HEK293 (cell line): ENCODE measurements at regions not wholly inside any gene's neighbourhood (a gene's known extent, or its start where the extent isn't known, plus 50 kb on each side); places are given as distances from the start of the nearest gene placed in this dataset.

Experiments
- CTCF ChIA-PET: fragments of 350-600 bp; formaldehyde crosslinking; extraction: SDS; loops from one replicate; lab custom pipeline; 2021; ENCODE audit warnings: antibody characterized with exemption; lab: Yijun Ruan, JAX
- POLR2A ChIA-PET: fragments of 300-600 bp; formaldehyde crosslinking; extraction: SDS; loops from one replicate; lab custom pipeline; 2020; ENCODE audit warnings: antibody characterized with exemption, inconsistent platforms; lab: Yijun Ruan, JAX
- H3K27ac ChIP-seq: fragments of 200-500 bp; sonication (Bioruptor generic); 2 replicates; pipeline ENCODE4 v1.5.1; 2014; ENCODE audit warnings: low read depth, low read length, control low read depth, inconsistent platforms; ENCODE audit errors: extremely low read depth
- H3K36me3 ChIP-seq, 2 experiments: fragments of 200-500 bp in 1 of 2; sonication (Bioruptor generic) in 1 of 2; 1 replicate in 1 of 2; 2 replicates in 1 of 2; pipeline ENCODE4 v1.5.1; 2014 to 2017; ENCODE audit warnings: inconsistent platforms in 2 of 2, low read length in 2 of 2; ENCODE audit not compliant: control insufficient read depth in 2 of 2, insufficient read depth in 1 of 2
- H3K4me1 ChIP-seq: fragments of 200-500 bp; sonication (Bioruptor generic); 2 replicates; pipeline ENCODE4 v1.5.1; 2014; ENCODE audit warnings: mild to moderate bottlenecking, low read length, inconsistent platforms; ENCODE audit not compliant: control insufficient read depth, insufficient read depth
- H3K4me3 ChIP-seq: 2 replicates; pipeline ENCODE4 v1.5.1; 2011; ENCODE audit warnings: low read depth, mild to moderate bottlenecking, control low read depth, low read length, moderate library complexity
- H3K9me3 ChIP-seq: fragments of 200-500 bp; sonication (Bioruptor generic); 2 replicates; pipeline ENCODE4 v1.5.1; 2014; ENCODE audit warnings: low read depth, low read length, inconsistent platforms; ENCODE audit not compliant: control insufficient read depth, insufficient read depth
- GLIS2 ChIP-seq: fragments of 450-650 bp; formaldehyde crosslinking; IDR thresholded peaks from 2 replicates; pipeline ENCODE4 v1.5.1; 2016; ENCODE audit warnings: missing biosample characterization, missing genetic modification characterization
- IKZF3 ChIP-seq: fragments of 450-650 bp; IDR thresholded peaks from 2 replicates; pipeline ENCODE4 v1.5.0; 2018; ENCODE audit warnings: missing biosample characterization, mild to moderate bottlenecking, missing genetic modification characterization, moderate library complexity
- OVOL3 ChIP-seq: fragments of 450-650 bp; formaldehyde crosslinking; IDR thresholded peaks from 2 replicates; pipeline ENCODE4 v1.5.1; 2016; ENCODE audit warnings: missing biosample characterization, missing genetic modification characterization
- SCRT2 ChIP-seq: fragments of 450-650 bp; formaldehyde crosslinking; IDR thresholded peaks from 2 replicates; pipeline ENCODE4 v1.5.1; 2016; ENCODE audit warnings: missing biosample characterization, missing genetic modification characterization
- YY2 ChIP-seq: fragments of 450-650 bp; formaldehyde crosslinking; IDR thresholded peaks from 2 replicates; pipeline ENCODE4 v1.5.1; 2016; ENCODE audit warnings: missing biosample characterization, missing genetic modification characterization
- ZBTB8A ChIP-seq: fragments of 450-650 bp; formaldehyde crosslinking; IDR thresholded peaks from 2 replicates; pipeline ENCODE4 v1.5.1; 2016; ENCODE audit warnings: missing biosample characterization, missing genetic modification characterization
- ZIC2 ChIP-seq: fragments of 450-650 bp; formaldehyde crosslinking; IDR thresholded peaks from 2 replicates; pipeline ENCODE4 v1.5.1; 2016; ENCODE audit warnings: missing biosample characterization, missing genetic modification characterization
- ZNF169 ChIP-seq: fragments of 450-650 bp; formaldehyde crosslinking; IDR thresholded peaks from 2 replicates; pipeline ENCODE4 v1.5.1; 2016; ENCODE audit warnings: missing biosample characterization, missing genetic modification characterization
- ZNF175 ChIP-seq: fragments of 450-650 bp; formaldehyde crosslinking; IDR thresholded peaks from 2 replicates; pipeline ENCODE4 v1.5.1; 2016; ENCODE audit warnings: missing biosample characterization, missing genetic modification characterization
- ZNF248 ChIP-seq: fragments of 450-650 bp; formaldehyde crosslinking; IDR thresholded peaks from 2 replicates; pipeline ENCODE4 v1.5.1; 2017; ENCODE audit warnings: missing biosample characterization, missing genetic modification characterization
- ZNF404 ChIP-seq: fragments of 450-650 bp; formaldehyde crosslinking; IDR thresholded peaks from 2 replicates; pipeline ENCODE4 v1.5.1; 2017; ENCODE audit warnings: missing biosample characterization, missing genetic modification characterization
- ZNF426 ChIP-seq: fragments of 450-650 bp; formaldehyde crosslinking; IDR thresholded peaks from 2 replicates; pipeline ENCODE4 v1.5.1; 2017; ENCODE audit warnings: missing biosample characterization, missing genetic modification characterization, mild to moderate bottlenecking, inconsistent platforms, moderate library complexity
- ZNF621 ChIP-seq: fragments of 450-650 bp; formaldehyde crosslinking; IDR thresholded peaks from 2 replicates; pipeline ENCODE4 v1.5.1; 2017; ENCODE audit warnings: missing biosample characterization, missing genetic modification characterization
- ZNF707 ChIP-seq: fragments of 450-650 bp; formaldehyde crosslinking; IDR thresholded peaks from 2 replicates; pipeline ENCODE4 v1.5.1; 2016; ENCODE audit warnings: missing biosample characterization, missing genetic modification characterization
- ZNF776 ChIP-seq: fragments of 450-650 bp; formaldehyde crosslinking; IDR thresholded peaks from 2 replicates; pipeline ENCODE4 v1.5.0; 2017; ENCODE audit warnings: missing biosample characterization, missing genetic modification characterization, borderline replicate concordance
- TF ChIP-seq, protein P1 (sequence below): fragments of 450-650 bp; formaldehyde crosslinking; IDR thresholded peaks from 2 replicates; pipeline ENCODE4 v1.5.1; 2016; ENCODE audit warnings: missing biosample characterization, missing genetic modification characterization
- TF ChIP-seq, protein P2 (sequence below): fragments of 450-650 bp; formaldehyde crosslinking; IDR thresholded peaks from 2 replicates; pipeline ENCODE4 v1.5.1; 2016; ENCODE audit warnings: missing biosample characterization, missing genetic modification characterization, borderline replicate concordance
- TF ChIP-seq, protein P3 (sequence below): fragments of 450-650 bp; formaldehyde crosslinking; conservative IDR thresholded peaks from 2 replicates; pipeline ENCODE4 v1.5.1; 2016; ENCODE audit warnings: low read depth, missing biosample characterization, missing genetic modification characterization
- TF ChIP-seq, protein P4 (sequence below): fragments of 450-650 bp; formaldehyde crosslinking; IDR thresholded peaks from 2 replicates; pipeline ENCODE4 v1.5.1; 2016; ENCODE audit warnings: missing biosample characterization, missing genetic modification characterization

DNA sequence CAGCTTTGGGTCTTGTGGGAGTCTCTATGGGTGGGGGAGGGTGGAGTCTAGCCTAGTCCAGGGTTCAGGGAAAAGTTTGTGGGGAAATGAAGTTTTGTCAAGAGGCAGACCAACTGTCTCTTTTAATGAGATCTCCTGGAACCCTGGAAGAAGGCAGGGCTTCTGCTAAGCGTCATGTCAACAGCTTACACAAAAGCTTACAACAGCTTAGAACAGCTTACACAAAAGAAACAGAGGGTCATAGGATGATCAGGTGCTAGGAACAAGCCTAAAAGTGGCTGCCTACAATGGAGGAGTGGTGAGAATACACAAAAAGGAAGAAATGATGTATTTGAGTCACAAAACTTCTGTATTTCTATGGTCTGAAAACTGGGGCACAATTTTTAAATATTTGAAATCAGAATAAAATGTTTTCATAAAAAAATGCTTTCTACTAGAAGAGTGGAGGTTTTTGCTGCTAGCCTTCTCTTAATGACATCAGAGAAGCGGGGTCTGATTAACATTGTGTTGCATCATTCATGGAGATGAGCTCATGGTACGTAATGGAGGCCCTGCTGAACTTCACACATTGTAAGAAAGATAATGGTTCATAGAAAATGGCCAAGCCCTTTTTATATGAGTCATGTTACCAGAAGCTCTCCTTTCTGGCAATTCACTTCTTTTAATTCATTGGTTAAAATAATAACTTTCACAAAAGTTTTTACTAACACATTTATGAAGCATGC is 351.0 kb downstream of the PIK3C3 start (continued):
- TF ChIP-seq, protein P1, sequence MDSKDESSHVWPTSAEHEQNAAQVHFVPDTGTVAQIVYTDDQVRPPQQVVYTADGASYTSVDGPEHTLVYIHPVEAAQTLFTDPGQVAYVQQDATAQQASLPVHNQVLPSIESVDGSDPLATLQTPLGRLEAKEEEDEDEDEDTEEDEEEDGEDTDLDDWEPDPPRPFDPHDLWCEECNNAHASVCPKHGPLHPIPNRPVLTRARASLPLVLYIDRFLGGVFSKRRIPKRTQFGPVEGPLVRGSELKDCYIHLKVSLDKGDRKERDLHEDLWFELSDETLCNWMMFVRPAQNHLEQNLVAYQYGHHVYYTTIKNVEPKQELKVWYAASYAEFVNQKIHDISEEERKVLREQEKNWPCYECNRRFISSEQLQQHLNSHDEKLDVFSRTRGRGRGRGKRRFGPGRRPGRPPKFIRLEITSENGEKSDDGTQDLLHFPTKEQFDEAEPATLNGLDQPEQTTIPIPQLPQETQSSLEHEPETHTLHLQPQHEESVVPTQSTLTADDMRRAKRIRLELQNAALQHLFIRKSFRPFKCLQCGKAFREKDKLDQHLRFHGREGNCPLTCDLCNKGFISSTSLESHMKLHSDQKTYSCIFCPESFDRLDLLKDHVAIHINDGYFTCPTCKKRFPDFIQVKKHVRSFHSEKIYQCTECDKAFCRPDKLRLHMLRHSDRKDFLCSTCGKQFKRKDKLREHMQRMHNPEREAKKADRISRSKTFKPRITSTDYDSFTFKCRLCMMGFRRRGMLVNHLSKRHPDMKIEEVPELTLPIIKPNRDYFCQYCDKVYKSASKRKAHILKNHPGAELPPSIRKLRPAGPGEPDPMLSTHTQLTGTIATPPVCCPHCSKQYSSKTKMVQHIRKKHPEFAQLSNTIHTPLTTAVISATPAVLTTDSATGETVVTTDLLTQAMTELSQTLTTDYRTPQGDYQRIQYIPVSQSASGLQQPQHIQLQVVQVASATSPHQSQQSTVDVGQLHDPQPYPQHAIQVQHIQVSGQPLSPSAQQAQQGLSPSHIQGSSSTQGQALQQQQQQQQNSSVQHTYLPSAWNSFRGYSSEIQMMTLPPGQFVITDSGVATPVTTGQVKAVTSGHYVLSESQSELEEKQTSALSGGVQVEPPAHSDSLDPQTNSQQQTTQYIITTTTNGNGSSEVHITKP = no peak
- TF ChIP-seq IKZF3 (tag by site-specific recombination) = no peak
- no peak for TF ChIP-seq ZNF248 (tag by site-specific recombination)

DNA sequence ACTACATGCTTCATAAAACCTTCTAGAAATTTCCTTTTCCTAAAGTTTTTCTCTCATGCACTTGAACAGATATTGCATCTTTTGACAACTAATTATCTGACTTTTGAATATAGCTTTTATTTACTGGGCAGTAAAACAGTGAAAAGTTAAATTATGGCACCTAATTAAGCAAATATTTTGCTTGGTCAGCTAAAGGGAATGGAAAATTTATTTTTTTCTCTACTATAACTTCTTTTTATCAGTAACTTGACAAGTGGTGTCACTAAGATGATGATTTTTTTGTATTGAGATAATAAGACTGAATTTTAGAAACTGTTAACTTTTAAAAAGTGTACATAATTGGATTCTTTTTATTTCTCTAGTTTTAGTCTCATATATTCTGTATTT is 351.6 kb downstream of the PIK3C3 start:
- ChIA-PET POLR2A (no interaction called here), CTCF (interaction anchor here (0.6 to 1.9 kb wide), 4 partner anchors 8 to 1256 kb away, joined by 3 to 12 read pairs (median 3); no protein-coding TSS in a partner anchor)
- no peaks in the 10 kb centered on the region for H3K36me3 ChIP-seq

More for the DNA sequence above, 351.6 kb downstream of the PIK3C3 start:
- no peak for TF ChIP-seq ZNF621
- TF ChIP-seq ZNF426 = no peak
- TF ChIP-seq, protein P2, sequence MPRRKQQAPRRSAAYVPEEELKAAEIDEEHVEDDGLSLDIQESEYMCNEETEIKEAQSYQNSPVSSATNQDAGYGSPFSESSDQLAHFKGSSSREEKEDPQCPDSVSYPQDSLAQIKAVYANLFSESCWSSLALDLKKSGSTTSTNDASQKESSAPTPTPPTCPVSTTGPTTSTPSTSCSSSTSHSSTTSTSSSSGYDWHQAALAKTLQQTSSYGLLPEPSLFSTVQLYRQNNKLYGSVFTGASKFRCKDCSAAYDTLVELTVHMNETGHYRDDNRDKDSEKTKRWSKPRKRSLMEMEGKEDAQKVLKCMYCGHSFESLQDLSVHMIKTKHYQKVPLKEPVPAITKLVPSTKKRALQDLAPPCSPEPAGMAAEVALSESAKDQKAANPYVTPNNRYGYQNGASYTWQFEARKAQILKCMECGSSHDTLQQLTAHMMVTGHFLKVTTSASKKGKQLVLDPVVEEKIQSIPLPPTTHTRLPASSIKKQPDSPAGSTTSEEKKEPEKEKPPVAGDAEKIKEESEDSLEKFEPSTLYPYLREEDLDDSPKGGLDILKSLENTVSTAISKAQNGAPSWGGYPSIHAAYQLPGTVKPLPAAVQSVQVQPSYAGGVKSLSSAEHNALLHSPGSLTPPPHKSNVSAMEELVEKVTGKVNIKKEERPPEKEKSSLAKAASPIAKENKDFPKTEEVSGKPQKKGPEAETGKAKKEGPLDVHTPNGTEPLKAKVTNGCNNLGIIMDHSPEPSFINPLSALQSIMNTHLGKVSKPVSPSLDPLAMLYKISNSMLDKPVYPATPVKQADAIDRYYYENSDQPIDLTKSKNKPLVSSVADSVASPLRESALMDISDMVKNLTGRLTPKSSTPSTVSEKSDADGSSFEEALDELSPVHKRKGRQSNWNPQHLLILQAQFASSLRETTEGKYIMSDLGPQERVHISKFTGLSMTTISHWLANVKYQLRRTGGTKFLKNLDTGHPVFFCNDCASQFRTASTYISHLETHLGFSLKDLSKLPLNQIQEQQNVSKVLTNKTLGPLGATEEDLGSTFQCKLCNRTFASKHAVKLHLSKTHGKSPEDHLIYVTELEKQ (tag by site-specific recombination) = no peak
- TF ChIP-seq ZNF169 (tag by site-specific recombination) = no peak
- no peak for TF ChIP-seq ZNF175 (tag by site-specific recombination)
- TF ChIP-seq, protein P3, sequence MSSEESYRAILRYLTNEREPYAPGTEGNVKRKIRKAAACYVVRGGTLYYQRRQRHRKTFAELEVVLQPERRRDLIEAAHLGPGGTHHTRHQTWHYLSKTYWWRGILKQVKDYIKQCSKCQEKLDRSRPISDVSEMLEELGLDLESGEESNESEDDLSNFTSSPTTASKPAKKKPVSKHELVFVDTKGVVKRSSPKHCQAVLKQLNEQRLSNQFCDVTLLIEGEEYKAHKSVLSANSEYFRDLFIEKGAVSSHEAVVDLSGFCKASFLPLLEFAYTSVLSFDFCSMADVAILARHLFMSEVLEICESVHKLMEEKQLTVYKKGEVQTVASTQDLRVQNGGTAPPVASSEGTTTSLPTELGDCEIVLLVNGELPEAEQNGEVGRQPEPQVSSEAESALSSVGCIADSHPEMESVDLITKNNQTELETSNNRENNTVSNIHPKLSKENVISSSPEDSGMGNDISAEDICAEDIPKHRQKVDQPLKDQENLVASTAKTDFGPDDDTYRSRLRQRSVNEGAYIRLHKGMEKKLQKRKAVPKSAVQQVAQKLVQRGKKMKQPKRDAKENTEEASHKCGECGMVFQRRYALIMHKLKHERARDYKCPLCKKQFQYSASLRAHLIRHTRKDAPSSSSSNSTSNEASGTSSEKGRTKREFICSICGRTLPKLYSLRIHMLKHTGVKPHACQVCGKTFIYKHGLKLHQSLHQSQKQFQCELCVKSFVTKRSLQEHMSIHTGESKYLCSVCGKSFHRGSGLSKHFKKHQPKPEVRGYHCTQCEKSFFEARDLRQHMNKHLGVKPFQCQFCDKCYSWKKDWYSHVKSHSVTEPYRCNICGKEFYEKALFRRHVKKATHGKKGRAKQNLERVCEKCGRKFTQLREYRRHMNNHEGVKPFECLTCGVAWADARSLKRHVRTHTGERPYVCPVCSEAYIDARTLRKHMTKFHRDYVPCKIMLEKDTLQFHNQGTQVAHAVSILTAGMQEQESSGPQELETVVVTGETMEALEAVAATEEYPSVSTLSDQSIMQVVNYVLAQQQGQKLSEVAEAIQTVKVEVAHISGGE = no peak
- no peak for TF ChIP-seq ZNF776 (tag by site-specific recombination)
- TF ChIP-seq ZNF404 (tag by site-specific recombination) = no peak
- TF ChIP-seq SCRT2 = no peak
- TF ChIP-seq, protein P4, sequence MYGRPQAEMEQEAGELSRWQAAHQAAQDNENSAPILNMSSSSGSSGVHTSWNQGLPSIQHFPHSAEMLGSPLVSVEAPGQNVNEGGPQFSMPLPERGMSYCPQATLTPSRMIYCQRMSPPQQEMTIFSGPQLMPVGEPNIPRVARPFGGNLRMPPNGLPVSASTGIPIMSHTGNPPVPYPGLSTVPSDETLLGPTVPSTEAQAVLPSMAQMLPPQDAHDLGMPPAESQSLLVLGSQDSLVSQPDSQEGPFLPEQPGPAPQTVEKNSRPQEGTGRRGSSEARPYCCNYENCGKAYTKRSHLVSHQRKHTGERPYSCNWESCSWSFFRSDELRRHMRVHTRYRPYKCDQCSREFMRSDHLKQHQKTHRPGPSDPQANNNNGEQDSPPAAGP = no peak
- no peak for TF ChIP-seq ZNF707
- no peak for TF ChIP-seq YY2 (tag by site-specific recombination)
- no peak for TF ChIP-seq GLIS2 (tag by site-specific recombination)
- TF ChIP-seq ZIC2 (tag by site-specific recombination) = no peak
- TF ChIP-seq OVOL3 (tag by site-specific recombination) = no peak
- TF ChIP-seq ZBTB8A (tag by site-specific recombination) = no peak
- no peaks in the 10 kb centered on the region for H3K4me1 ChIP-seq
- H3K27ac ChIP-seq = no peak overlapping the region
- no peaks in the 10 kb centered on the region for H3K9me3 ChIP-seq
- H3K4me3 ChIP-seq = no peak overlapping the region
